ENCODE measurements at regions not wholly inside any gene's neighbourhood (a gene's known extent, or its start where the extent isn't known, plus 50 kb on each side); places are given as distances from the start of the nearest gene placed in this dataset.

GRCh38 chr5:87594566-87594965 lies 181.8 kb upstream of the CCNH start:
- H3K27me3 Mint-ChIP-seq (ENCODE audit: insufficient read depth, low read depth, poor library complexity), result no peaks in the 10 kb centered on the region
- H3F3A ChIP-seq (replicated peaks; ENCODE audit: low read depth), result no peaks in the 10 kb centered on the region
- H3K4me2 ChIP-seq, result no peak overlapping the region
- H3K27ac Mint-ChIP-seq, result no peak overlapping the region
- H3K36me3 Mint-ChIP-seq (ENCODE audit: low read depth), result peaks cover 7% of the 10 kb centered on the region
- H3K27me3 ChIP-seq (ENCODE audit: insufficient read depth), result no peaks in the 10 kb centered on the region
- H3K79me2 ChIP-seq (replicated peaks; ENCODE audit: insufficient read depth), result no peaks in the 10 kb centered on the region
- H3K4me1 Mint-ChIP-seq, result no peaks in the 10 kb centered on the region
- ATAC-seq (no peak), DNase-seq (ENCODE audit: low spot score) (no peak)
- no peaks in the 10 kb centered on the region for H3K36me3 ChIP-seq (ENCODE audit: insufficient read depth)
- no peak overlapping the region for H3K4me3 Mint-ChIP-seq
- H3K27ac ChIP-seq (ENCODE audit: low read depth), result no peak overlapping the region
- no peaks in the 10 kb centered on the region for H4K20me1 ChIP-seq (replicated peaks; ENCODE audit: insufficient read depth)
- TF ChIP-seq ZNF462 (CRISPR knock-in tag; IDR thresholded peaks at IDR 0.05) (no peak), REST (IDR thresholded peaks at IDR 0.05; ENCODE audit: unreplicated experiment) (no peak), POLR2AphosphoS5 (IDR thresholded peaks at IDR 0.05; ENCODE audit: low read depth) (no peak), EZH2phosphoT487 (IDR thresholded peaks at IDR 0.05; ENCODE audit: unreplicated experiment) (no peak), NANOG (IDR thresholded peaks at IDR 0.05; ENCODE audit: borderline replicate concordance) (no peak), ETS1 (IDR thresholded peaks at IDR 0.05) (no peak), ZNF114 (CRISPR knock-in tag; IDR thresholded peaks at IDR 0.05) (no peak), EZH2 (IDR thresholded peaks at IDR 0.05; ENCODE audit: low read depth, unreplicated experiment) (no peak), STAT1 (IDR thresholded peaks at IDR 0.05; ENCODE audit: unreplicated experiment) (no peak), ZNF331 (CRISPR knock-in tag; IDR thresholded peaks at IDR 0.05; ENCODE audit: low read depth) (no peak), CTCF (conservative IDR thresholded peaks at IDR 0.05; ENCODE audit: low read depth in 2 of 2) (no peak), CREB1 (CRISPR knock-in tag; IDR thresholded peaks at IDR 0.05; ENCODE audit: low read depth) (no peak), JUNB (IDR thresholded peaks at IDR 0.05; ENCODE audit: unreplicated experiment) (no peak)
- peaks cover 14% of the 10 kb centered on the region; the same call in 2 of the 3 replicates for H3K9me3 Mint-ChIP-seq
- no peaks in the 10 kb centered on the region for H3K4me1 ChIP-seq (ENCODE audit: insufficient read depth)
- peaks cover 31% of the 10 kb centered on the region for H3K9me2 ChIP-seq (ENCODE audit: insufficient read depth)
- H3K4me3 ChIP-seq, result no peak overlapping the region
- no peak overlapping the region for H2AFZ ChIP-seq

Measured in GM23338 (cell line).